HG03060 (cell line): ENCODE measurements at regions not wholly inside any gene's neighbourhood (a gene's known extent, or its start where the extent isn't known, plus 50 kb on each side); places are given as distances from the start of the nearest gene placed in this dataset.
"Not testable (repeated sequence)": the region's sequence is repeated elsewhere in the genome, so short reads cannot be mapped to it uniquely, and the experiment has no call there.

ENCODE experiments used
- ATAC-seq: cut with Tn5 transposase; IDR thresholded peaks from one replicate; pipeline ENCODE4 v1.9.1; 2021; ENCODE audit warnings: low read depth, moderate number of reproducible peaks; ENCODE audit not compliant: unreplicated experiment

- no peak for ATAC-seq
These were observed 1491.7 kb downstream of the GRIK2 start for GRCh38 chr6:102885165-102885564.

GRCh38 chr6:102853249-102853955 is 1459.9 kb downstream of the GRIK2 start:
- ATAC-seq = no peak

- ATAC-seq = no peak
These were observed 1455.3 kb downstream of the GRIK2 start for GRCh38 chr6:102848796-102849195.

- no peak for ATAC-seq
These were observed 1454.7 kb downstream of the GRIK2 start for GRCh38 chr6:102848210-102848609.

GRCh38 chr6:102841060-102841459 is 1447.6 kb downstream of the GRIK2 start:
- ATAC-seq = no peak

- no peak for ATAC-seq
These were observed 1438.5 kb downstream of the GRIK2 start for GRCh38 chr6:102832021-102832420.

GRCh38 chr6:102820098-102820497 is 1426.6 kb downstream of the GRIK2 start:
- no peak for ATAC-seq

- no peak for ATAC-seq
These were observed 1421.7 kb downstream of the GRIK2 start for GRCh38 chr6:102815207-102815606.

GRCh38 chr6:102813489-102814275 is 1420.2 kb downstream of the GRIK2 start:
- no peak for ATAC-seq

GRCh38 chr6:102812242-102812641 is 1418.7 kb downstream of the GRIK2 start:
- ATAC-seq = no peak

- ATAC-seq = not testable (repeated sequence)
These were observed 1415.5 kb downstream of the GRIK2 start for GRCh38 chr6:102808944-102809505.

- no peak for ATAC-seq
These were observed 1405.5 kb downstream of the GRIK2 start for GRCh38 chr6:102799051-102799450.

- no peak for ATAC-seq
These were observed 1405.1 kb downstream of the GRIK2 start for GRCh38 chr6:102798636-102799035.

GRCh38 chr6:102793752-102794151 is 1400.2 kb downstream of the GRIK2 start:
- ATAC-seq = no peak

GRCh38 chr6:102774326-102774725 is 1380.8 kb downstream of the GRIK2 start:
- no peak for ATAC-seq

GRCh38 chr6:102773636-102774035 is 1380.1 kb downstream of the GRIK2 start:
- ATAC-seq = no peak

GRCh38 chr6:102766963-102767362 is 1373.5 kb downstream of the GRIK2 start:
- no peak for ATAC-seq

GRCh38 chr6:102764317-102764716 is 1370.8 kb downstream of the GRIK2 start:
- ATAC-seq = no peak

- ATAC-seq = no peak
These were observed 1370.4 kb downstream of the GRIK2 start for GRCh38 chr6:102763891-102764290.

- no peak for ATAC-seq
These were observed 1368.4 kb downstream of the GRIK2 start for GRCh38 chr6:102761872-102762271.

- no peak for ATAC-seq
These were observed 1365.9 kb downstream of the GRIK2 start for GRCh38 chr6:102759415-102759814.

- not testable (repeated sequence) for ATAC-seq
These were observed 1365.0 kb downstream of the GRIK2 start for GRCh38 chr6:102758536-102758935.
